PFSK-1 (cell line): ENCODE measurements at regions not wholly inside any gene's neighbourhood (a gene's known extent, or its start where the extent isn't known, plus 50 kb on each side); places are given as distances from the start of the nearest gene placed in this dataset.

ENCODE experiments used
- POLR2AphosphoS5 ChIP-seq: IDR thresholded peaks from 2 replicates; pipeline ENCODE4 v1.6.1; 2012; ENCODE audit warnings: low read depth, mild to moderate bottlenecking, control low read depth, low read length, moderate library complexity
- SIN3A ChIP-seq: IDR thresholded peaks from 2 replicates; pipeline ENCODE4 v1.6.1; 2012; ENCODE audit warnings: mild to moderate bottlenecking, low read length, moderate library complexity, borderline replicate concordance; ENCODE audit not compliant: insufficient read depth
- TAF1 ChIP-seq: IDR thresholded peaks from 2 replicates; pipeline ENCODE4 v1.6.1; 2012; ENCODE audit warnings: low read length, control low read depth, borderline replicate concordance; ENCODE audit not compliant: insufficient read depth

- TF ChIP-seq SIN3A (no peak), TAF1 (no peak), POLR2AphosphoS5 (no peak)
Measured at GRCh38 chr2:160608599-160608998, 115.0 kb upstream of the RBMS1 start.
